HG02885 (cell line): ENCODE measurements at regions not wholly inside any gene's neighbourhood (a gene's known extent, or its start where the extent isn't known, plus 50 kb on each side); places are given as distances from the start of the nearest gene placed in this dataset.
A peak's percentile ranks its signal among the peaks of the same experiment; 100 is the strongest.
"Not testable (repeated sequence)": the region's sequence is repeated elsewhere in the genome, so short reads cannot be mapped to it uniquely, and the experiment has no call there.

ENCODE experiments used
- ATAC-seq: cut with Tn5 transposase; IDR thresholded peaks from one replicate; pipeline ENCODE4 v1.9.1; 2021; ENCODE audit warnings: mild to moderate bottlenecking; ENCODE audit not compliant: unreplicated experiment, poor library complexity

GRCh38 chr5:168092209-168093185 lies 198.9 kb upstream of the WWC1 start:
- ATAC-seq, result no peak

- ATAC-seq, result no peak
Measured at GRCh38 chr5:168093200-168093910, 198.1 kb upstream of the WWC1 start.

- ATAC-seq, result no peak
Measured at GRCh38 chr5:168096525-168096924, 194.9 kb upstream of the WWC1 start.

- no peak for ATAC-seq
Measured at GRCh38 chr5:168097876-168098653, 193.4 kb upstream of the WWC1 start.

- no peak for ATAC-seq
Measured at GRCh38 chr5:168101352-168101751, 190.1 kb upstream of the WWC1 start.

GRCh38 chr5:168103018-168103417 lies 188.4 kb upstream of the WWC1 start:
- ATAC-seq, result not testable (repeated sequence)

GRCh38 chr5:168104350-168104749 lies 187.1 kb upstream of the WWC1 start:
- ATAC-seq, result no peak

GRCh38 chr5:168104811-168105481 lies 186.5 kb upstream of the WWC1 start:
- no peak for ATAC-seq

- ATAC-seq, result no peak
Measured at GRCh38 chr5:168106008-168106761, 185.3 kb upstream of the WWC1 start.

- ATAC-seq, result no peak
Measured at GRCh38 chr5:168109441-168109840, 182.0 kb upstream of the WWC1 start.

GRCh38 chr5:168110384-168110783 lies 181.1 kb upstream of the WWC1 start:
- no peak for ATAC-seq

GRCh38 chr5:168110870-168111832 lies 180.3 kb upstream of the WWC1 start:
- no peak for ATAC-seq

- ATAC-seq, result peak; percentile 98
Measured at GRCh38 chr5:168114444-168115017, 176.9 kb upstream of the WWC1 start.

GRCh38 chr5:168117469-168117868 lies 174.0 kb upstream of the WWC1 start:
- ATAC-seq, result no peak

- ATAC-seq, result no peak
Measured at GRCh38 chr5:168118042-168118668, 173.3 kb upstream of the WWC1 start.

GRCh38 chr5:168120401-168121137 lies 170.9 kb upstream of the WWC1 start:
- ATAC-seq, result no peak

GRCh38 chr5:168121138-168121494 lies 170.3 kb upstream of the WWC1 start:
- no peak for ATAC-seq
